GM19328 (cell line): ENCODE measurements at regions not wholly inside any gene's neighbourhood (a gene's known extent, or its start where the extent isn't known, plus 50 kb on each side); places are given as distances from the start of the nearest gene placed in this dataset.
"Not testable (repeated sequence)": the region's sequence is repeated elsewhere in the genome, so short reads cannot be mapped to it uniquely, and the experiment has no call there.

Source experiments
- ATAC-seq: cut with Tn5 transposase; IDR thresholded peaks from one replicate; pipeline ENCODE4 v1.9.1; 2021; ENCODE audit warnings: mild to moderate bottlenecking, moderate library complexity; ENCODE audit not compliant: unreplicated experiment

- no peak for ATAC-seq
Measured at GRCh38 chr15:66993874-66994696, 71.3 kb upstream of the SMAD3 start.

- no peak for ATAC-seq
Measured at GRCh38 chr15:66994927-66995656, 70.3 kb upstream of the SMAD3 start.

- no peak for ATAC-seq
Measured at GRCh38 chr15:66996094-66996493, 69.3 kb upstream of the SMAD3 start.

- ATAC-seq, result no peak
Measured at GRCh38 chr15:66997212-66997611, 68.2 kb upstream of the SMAD3 start.

GRCh38 chr15:66998234-66998633 is 67.2 kb upstream of the SMAD3 start:
- not testable (repeated sequence) for ATAC-seq

GRCh38 chr15:66999046-66999968 is 66.1 kb upstream of the SMAD3 start:
- no peak for ATAC-seq

- no peak for ATAC-seq
Measured at GRCh38 chr15:67000896-67001295, 64.5 kb upstream of the SMAD3 start.

GRCh38 chr15:67002368-67002767 is 63.0 kb upstream of the SMAD3 start:
- no peak for ATAC-seq

GRCh38 chr15:67003586-67003985 is 61.8 kb upstream of the SMAD3 start:
- no peak for ATAC-seq

- no peak for ATAC-seq
Measured at GRCh38 chr15:67004142-67004541, 61.3 kb upstream of the SMAD3 start.

- ATAC-seq, result no peak
Measured at GRCh38 chr15:67005294-67005996, 60.0 kb upstream of the SMAD3 start.

GRCh38 chr15:67006083-67007065 is 59.0 kb upstream of the SMAD3 start:
- ATAC-seq, result no peak

GRCh38 chr15:67009576-67010569 is 55.5 kb upstream of the SMAD3 start:
- ATAC-seq, result no peak

- no peak for ATAC-seq
Measured at GRCh38 chr15:67010898-67011616, 54.3 kb upstream of the SMAD3 start.

GRCh38 chr15:67011617-67012005 is 53.8 kb upstream of the SMAD3 start:
- ATAC-seq, result no peak

GRCh38 chr15:67013696-67014095 is 51.7 kb upstream of the SMAD3 start:
- no peak for ATAC-seq
